SH-SY5Y (cell line): ENCODE measurements at regions not wholly inside any gene's neighbourhood (a gene's known extent, or its start where the extent isn't known, plus 50 kb on each side); places are given as distances from the start of the nearest gene placed in this dataset.
A peak's percentile ranks its signal among the peaks of the same experiment; 100 is the strongest.

ENCODE experiments used
- GATA2 ChIP-seq: IDR thresholded peaks from 2 replicates; pipeline ENCODE4 v1.6.1; 2011; ENCODE audit warnings: mild to moderate bottlenecking, low read depth, low read length
- GATA3 ChIP-seq: IDR thresholded peaks from 2 replicates; pipeline ENCODE4 v1.6.1; 2011; ENCODE audit warnings: low read depth, mild to moderate bottlenecking, low read length, moderate library complexity

- TF ChIP-seq GATA3, result no peak
- TF ChIP-seq GATA2, result no peak
These were observed 52.4 kb upstream of the SERINC1 start for GRCh38 chr6:122524056-122524455.

- no peak for TF ChIP-seq GATA2
- TF ChIP-seq GATA3, result no peak
These were observed 58.9 kb upstream of the SERINC1 start for GRCh38 chr6:122530440-122531046.

GRCh38 chr6:122548281-122548680 is 61.9 kb upstream of the PKIB start:
- no peak for TF ChIP-seq GATA3
- TF ChIP-seq GATA2, result no peak

- TF ChIP-seq GATA3 (no peak), GATA2 (no peak)
These were observed 61.4 kb upstream of the PKIB start for GRCh38 chr6:122548820-122549219.

GRCh38 chr6:122553697-122554096 is 56.5 kb upstream of the PKIB start:
- TF ChIP-seq GATA3 (no peak), GATA2 (no peak)

GRCh38 chr6:122555561-122555960 is 54.6 kb upstream of the PKIB start:
- TF ChIP-seq GATA2 (no peak), GATA3 (0 out of 2 replicates have a peak, but pooled peaks have one; percentile 15)

GRCh38 chr6:122558080-122558479 is 52.1 kb upstream of the PKIB start:
- TF ChIP-seq GATA3 (no peak), GATA2 (no peak)
